ENCODE measurements at regions not wholly inside any gene's neighbourhood (a gene's known extent, or its start where the extent isn't known, plus 50 kb on each side); places are given as distances from the start of the nearest gene placed in this dataset.

DNA sequence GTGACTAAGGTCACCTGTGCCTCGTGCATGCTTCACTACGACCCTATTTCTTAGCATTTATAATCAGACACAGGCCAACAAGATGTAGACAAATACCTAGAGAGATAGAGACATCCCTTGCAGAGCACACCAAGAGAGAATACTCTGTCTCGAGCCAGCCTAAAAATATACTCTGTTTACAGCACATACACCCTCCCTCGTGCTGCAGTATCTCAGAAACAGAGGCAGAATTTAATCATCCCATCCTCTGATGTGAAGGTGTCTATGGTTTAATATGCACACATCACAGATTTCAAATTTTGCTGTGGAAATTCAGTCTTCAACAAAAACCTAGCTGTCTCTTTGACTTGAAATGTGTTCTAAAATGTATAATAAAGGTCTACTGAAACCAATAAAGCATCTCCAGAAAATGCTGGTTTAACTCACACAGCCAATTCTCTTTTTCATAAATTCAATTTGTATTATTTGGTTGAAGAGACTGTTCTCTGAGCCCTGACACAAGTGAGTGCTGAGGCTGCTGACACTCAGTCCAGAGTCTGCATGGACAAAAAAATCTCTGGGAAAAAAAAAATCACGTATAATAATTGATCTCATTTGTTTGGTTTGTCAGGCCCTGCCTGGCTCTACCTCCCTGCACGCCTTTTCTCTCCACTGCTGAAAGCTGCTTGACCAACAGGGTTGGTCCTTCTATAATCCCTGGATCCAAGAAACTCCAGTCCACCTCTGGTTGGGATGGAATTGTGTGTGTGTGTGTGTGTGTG, 142.0 kb upstream of the FSHR start:
- no peak for DNase-seq (ENCODE audit: low read depth)
- H3K4me3 ChIP-seq (ENCODE audit: low read depth, low read length), result no peak overlapping the region
- no peak for TF ChIP-seq CTCF (conservative IDR thresholded peaks at IDR 0.05; ENCODE audit: low read depth, low read length)

GRCh38 chr2:49294225-49294624, 139.9 kb upstream of the FSHR start:
- DNase-seq (ENCODE audit: low read depth), result no peak
- H3K4me3 ChIP-seq (ENCODE audit: low read depth, low read length), result no peak overlapping the region
- TF ChIP-seq CTCF (conservative IDR thresholded peaks at IDR 0.05; ENCODE audit: low read depth, low read length), result no peak

DNA sequence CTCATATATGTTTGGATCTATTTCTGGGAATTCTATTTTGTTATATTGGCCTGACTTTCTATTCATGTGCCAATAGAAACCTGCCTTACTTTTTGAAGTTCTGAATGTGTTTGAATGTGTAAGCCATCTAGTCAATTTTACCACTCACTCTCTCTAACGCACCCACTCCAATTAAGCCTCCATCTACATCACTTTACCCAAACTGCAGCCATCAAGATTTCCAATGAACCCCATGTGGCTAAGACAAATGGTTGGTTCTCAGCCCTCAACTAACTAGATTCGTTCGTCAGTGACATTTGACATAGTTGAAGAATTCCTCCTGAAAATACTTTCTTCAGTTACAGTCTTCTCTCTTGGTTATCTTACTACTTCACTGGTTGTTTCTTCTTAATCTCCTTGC, 137.3 kb upstream of the FSHR start:
- no peak overlapping the region for H3K4me3 ChIP-seq (ENCODE audit: low read depth, low read length)
- TF ChIP-seq CTCF (conservative IDR thresholded peaks at IDR 0.05; ENCODE audit: low read depth, low read length), result no peak
- no peak for DNase-seq (ENCODE audit: low read depth)

- no peak for DNase-seq (ENCODE audit: low read depth)
- TF ChIP-seq CTCF (conservative IDR thresholded peaks at IDR 0.05; ENCODE audit: low read depth, low read length), result no peak
- no peak overlapping the region for H3K4me3 ChIP-seq (ENCODE audit: low read depth, low read length)
Observed at GRCh38 chr2:49289711-49290110, 135.4 kb upstream of the FSHR start.

GRCh38 chr2:49288902-49289700, 134.8 kb upstream of the FSHR start:
- no peak for TF ChIP-seq CTCF (conservative IDR thresholded peaks at IDR 0.05; ENCODE audit: low read depth, low read length)
- no peak for DNase-seq (ENCODE audit: low read depth)
- no peak overlapping the region for H3K4me3 ChIP-seq (ENCODE audit: low read depth, low read length)

GRCh38 chr2:49288113-49288705, 133.9 kb upstream of the FSHR start:
- no peak for DNase-seq (ENCODE audit: low read depth)
- no peak for TF ChIP-seq CTCF (conservative IDR thresholded peaks at IDR 0.05; ENCODE audit: low read depth, low read length)
- no peak overlapping the region for H3K4me3 ChIP-seq (ENCODE audit: low read depth, low read length)

Data from epithelial cell of proximal tubule (primary cell).